Hepatocyte (in vitro differentiated cells): ENCODE measurements at regions not wholly inside any gene's neighbourhood (a gene's known extent, or its start where the extent isn't known, plus 50 kb on each side); places are given as distances from the start of the nearest gene placed in this dataset.

Experiments used
- CTCF ChIP-seq: fragments of 200-600 bp; sonication (generic); IDR thresholded peaks from 2 replicates; pipeline ENCODE4 v1.5.1; 2016; ENCODE audit warnings: antibody characterized with exemption, mild to moderate bottlenecking; ENCODE audit not compliant: poor library complexity
- EZH2phosphoT487 ChIP-seq: fragments of 200-600 bp; sonication (generic); IDR thresholded peaks from one replicate; pipeline ENCODE4 v1.6.1; 2018; ENCODE audit warnings: antibody characterized with exemption, mild to moderate bottlenecking, low read depth, moderate library complexity; ENCODE audit not compliant: unreplicated experiment, severe bottlenecking

GRCh38 chr3:66629982-66630368 lies 129.2 kb upstream of the LRIG1 start:
- TF ChIP-seq CTCF: no peak
- no peak for TF ChIP-seq EZH2phosphoT487
